HG03108 (cell line): ENCODE measurements at regions not wholly inside any gene's neighbourhood (a gene's known extent, or its start where the extent isn't known, plus 50 kb on each side); places are given as distances from the start of the nearest gene placed in this dataset.
"Not testable (repeated sequence)": the region's sequence is repeated elsewhere in the genome, so short reads cannot be mapped to it uniquely, and the experiment has no call there.

Experiments used
- ATAC-seq: cut with Tn5 transposase; IDR thresholded peaks from one replicate; pipeline ENCODE4 v1.9.1; 2021; ENCODE audit warnings: moderate library complexity; ENCODE audit not compliant: unreplicated experiment

- no peak for ATAC-seq
These were observed 174.3 kb upstream of the KRR1 start for GRCh38 chr12:75685617-75686225.

GRCh38 chr12:75684678-75685616 is 173.5 kb upstream of the KRR1 start:
- ATAC-seq = no peak

DNA sequence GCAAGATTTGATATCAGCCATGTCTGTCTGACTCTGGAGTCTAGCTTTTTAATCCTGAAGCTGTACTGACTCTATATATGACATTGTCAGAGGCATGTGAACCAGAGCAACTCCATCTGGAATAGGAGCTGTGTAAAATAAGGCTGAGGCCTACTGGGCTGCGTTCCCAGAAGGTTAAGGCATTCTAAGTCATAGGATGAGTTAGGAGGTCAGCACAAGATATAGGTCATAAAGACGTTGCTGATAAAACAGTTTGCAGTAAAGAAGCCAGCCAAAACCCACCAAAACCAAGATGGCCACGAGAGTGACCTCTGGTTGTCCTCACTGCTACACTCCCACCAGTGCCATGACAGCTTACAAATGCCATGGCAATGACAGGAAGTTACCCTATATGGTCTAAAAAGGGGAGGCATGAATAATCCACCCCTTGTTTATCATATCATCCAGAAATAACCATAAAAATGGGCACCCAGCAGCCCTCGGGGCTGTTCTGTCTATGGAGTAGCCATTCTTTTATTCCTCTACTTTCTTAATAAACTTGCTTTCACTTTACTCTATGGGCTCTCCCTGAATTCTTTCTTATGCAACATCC is 172.7 kb upstream of the KRR1 start:
- ATAC-seq = not testable (repeated sequence)

DNA sequence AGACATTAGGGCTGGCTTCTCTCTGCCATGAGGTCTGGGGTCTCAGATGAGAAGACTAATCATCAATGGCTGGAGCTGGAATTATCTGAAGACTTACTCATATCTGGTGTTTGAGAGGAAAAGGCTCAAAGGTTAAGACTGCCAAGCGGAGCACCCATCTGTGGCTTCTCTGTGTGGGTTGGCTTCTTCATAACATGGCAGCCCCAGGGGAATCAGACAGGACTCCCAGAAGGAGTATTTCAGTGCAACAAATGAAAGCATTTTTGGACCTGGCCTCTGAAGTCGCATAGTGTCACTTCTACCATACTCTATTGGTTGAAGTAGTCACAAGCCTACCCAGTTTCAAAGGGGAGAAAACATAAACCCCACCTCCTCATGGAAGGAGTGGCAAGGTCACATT is 171.8 kb upstream of the KRR1 start:
- no peak for ATAC-seq

GRCh38 chr12:75677522-75677921 is 166.1 kb upstream of the KRR1 start:
- no peak for ATAC-seq

- ATAC-seq = no peak
These were observed 163.0 kb upstream of the KRR1 start for GRCh38 chr12:75674393-75674792.

DNA sequence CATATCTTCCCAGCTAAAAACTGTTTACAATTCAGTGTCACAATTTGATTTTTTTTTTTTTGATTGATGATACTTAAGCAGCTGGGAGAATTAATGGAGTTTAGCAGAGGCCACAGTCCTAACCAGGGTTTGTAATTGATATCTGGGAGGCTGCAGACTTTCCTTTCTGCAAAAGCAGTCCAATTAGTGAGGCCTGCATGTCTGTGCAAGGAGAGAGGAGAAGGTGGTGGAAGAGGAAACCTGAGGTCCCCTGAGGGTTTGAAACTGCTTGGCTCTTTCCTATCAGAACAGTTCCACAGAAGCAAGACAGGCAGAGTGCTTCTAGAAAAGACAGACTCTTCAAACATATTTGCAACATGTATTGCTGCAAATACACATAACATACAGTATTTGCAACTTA is 160.8 kb upstream of the KRR1 start:
- no peak for ATAC-seq

DNA sequence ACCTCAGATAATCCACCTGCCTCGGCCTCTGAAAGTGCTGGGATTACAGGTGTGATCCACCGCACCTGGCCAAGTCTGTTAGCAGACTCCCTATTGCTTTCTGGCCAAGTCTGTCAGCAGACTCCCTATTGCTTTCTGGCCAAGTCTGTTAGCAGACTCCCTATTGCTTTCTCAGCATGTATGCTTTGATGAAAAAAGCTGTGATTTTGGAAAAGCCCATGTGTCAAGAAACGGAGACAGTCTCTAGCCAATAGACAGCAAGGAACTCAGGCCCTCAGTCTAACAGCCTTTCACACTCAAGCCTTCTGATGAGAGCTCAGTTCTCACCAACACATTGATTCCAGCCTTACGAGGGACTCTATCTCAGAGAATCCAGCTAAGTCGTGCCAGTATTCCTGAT is 158.8 kb upstream of the KRR1 start:
- ATAC-seq = no peak

- ATAC-seq = no peak
These were observed 155.5 kb upstream of the KRR1 start for GRCh38 chr12:75666939-75667334.

DNA sequence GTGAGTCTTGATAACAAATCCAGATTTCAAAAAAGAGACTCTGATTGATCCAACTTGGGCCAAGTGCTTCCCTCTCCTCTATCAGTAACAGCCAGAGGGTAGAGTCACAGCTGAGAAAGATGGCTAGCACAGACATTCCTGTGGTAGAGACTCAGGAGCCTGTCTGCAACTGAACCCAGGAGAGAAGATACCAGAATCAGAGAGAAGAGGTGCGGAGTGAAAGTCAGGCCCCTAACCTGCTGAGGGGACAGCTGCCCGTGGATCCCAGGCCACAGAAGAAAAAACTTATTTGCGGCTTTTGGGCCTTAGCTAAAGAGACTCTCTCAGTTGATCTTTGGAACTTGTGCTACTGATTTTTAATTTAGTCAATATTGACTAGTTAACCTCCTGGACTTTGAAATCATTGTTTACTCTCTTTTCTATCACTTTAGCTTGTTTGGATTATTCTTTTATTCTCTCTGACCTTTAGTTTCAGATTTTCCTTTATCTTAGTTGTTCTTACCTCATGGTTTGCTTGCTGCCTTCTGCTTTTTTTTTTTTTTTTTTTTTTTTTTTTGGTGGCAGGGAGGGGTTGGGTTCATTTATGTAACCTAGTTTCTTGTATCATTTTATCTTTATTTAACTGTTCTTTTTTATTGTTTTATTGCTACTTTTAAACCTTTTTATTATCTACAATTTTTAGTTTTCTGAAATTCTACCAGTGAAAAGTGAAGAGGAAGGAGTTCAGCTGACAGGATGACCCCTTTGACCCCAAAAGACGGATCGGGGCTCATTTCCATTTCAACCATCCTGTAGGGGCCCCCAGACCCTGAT is 154.9 kb upstream of the KRR1 start:
- ATAC-seq = no peak

DNA sequence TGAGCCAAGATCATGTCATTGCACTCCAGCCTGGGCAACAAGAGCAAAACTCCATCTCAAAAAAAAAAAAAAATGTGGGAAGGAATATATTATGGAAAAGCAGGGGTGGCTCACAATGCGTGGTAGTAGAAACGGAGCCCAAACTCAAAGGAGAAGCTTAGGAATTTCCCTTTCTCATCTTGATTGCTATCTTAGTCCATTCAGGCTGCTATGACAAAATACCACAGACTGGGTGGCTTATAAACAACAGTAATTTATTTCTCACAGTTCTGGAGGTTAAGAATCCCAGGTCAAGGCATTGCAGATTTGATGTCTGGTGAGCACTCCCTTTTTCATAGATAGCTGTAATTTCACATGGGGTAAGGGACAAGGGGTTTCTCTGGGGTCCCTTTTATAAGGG is 153.8 kb upstream of the KRR1 start:
- no peak for ATAC-seq

DNA sequence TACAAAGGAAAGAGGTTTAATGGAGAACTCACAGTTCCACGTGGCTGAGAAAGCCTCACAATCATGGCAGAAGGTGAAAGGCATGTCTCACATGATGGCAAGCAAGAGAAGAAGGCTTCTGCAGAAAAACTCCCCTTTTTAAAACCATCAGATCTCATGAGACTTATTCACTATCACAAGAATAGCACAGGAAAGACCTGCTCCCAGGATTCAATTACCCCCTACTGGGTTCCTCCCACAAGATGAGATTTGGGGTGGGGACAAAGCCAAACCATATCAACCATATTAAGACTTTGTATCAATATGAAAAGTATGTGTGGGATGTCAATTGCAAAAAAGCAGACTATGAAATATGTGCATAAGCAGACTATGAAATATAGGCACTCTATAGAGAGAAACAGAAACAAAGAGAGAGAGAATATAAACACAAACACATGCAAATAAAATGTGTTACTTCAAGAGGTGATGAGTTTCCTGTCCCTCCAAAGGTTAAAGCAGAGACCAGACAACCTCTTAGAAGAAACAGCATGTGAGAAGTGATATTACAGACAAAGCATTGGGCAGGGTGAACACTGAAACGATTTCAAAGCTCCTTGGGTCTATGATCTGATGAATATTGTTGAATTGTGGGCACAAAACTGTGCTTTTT is 151.2 kb upstream of the KRR1 start:
- ATAC-seq = no peak

- no peak for ATAC-seq
These were observed 150.5 kb upstream of the KRR1 start for GRCh38 chr12:75661908-75662307.

DNA sequence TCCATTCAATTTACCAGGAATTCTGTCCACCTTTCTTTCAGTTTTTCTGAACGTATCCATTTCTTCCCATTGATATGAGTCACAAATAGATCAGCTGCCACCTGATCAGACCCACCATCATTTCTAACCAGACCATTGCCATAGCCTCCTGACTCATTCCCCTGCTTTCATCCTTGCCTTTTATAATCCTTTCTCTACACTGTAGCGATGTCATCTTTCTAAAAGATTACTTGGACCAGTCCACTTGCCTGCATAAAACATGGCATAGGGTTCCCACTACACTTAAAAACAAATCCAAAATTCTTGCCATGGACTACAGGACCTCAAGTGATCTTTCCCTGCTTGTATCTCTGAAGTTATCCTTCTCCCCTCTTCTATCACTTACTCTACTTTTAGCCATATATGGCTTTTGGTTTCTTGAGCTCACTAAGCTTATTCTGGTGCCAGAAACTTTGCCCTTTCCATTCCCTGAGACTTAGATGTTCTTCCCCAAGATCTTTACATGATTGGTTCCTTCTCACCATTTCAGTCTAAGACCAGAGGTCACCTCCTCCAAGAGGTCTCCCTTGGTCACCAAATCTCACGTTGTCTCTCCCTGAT is 149.5 kb upstream of the KRR1 start:
- no peak for ATAC-seq

GRCh38 chr12:75660107-75660530 is 148.7 kb upstream of the KRR1 start:
- ATAC-seq = no peak

DNA sequence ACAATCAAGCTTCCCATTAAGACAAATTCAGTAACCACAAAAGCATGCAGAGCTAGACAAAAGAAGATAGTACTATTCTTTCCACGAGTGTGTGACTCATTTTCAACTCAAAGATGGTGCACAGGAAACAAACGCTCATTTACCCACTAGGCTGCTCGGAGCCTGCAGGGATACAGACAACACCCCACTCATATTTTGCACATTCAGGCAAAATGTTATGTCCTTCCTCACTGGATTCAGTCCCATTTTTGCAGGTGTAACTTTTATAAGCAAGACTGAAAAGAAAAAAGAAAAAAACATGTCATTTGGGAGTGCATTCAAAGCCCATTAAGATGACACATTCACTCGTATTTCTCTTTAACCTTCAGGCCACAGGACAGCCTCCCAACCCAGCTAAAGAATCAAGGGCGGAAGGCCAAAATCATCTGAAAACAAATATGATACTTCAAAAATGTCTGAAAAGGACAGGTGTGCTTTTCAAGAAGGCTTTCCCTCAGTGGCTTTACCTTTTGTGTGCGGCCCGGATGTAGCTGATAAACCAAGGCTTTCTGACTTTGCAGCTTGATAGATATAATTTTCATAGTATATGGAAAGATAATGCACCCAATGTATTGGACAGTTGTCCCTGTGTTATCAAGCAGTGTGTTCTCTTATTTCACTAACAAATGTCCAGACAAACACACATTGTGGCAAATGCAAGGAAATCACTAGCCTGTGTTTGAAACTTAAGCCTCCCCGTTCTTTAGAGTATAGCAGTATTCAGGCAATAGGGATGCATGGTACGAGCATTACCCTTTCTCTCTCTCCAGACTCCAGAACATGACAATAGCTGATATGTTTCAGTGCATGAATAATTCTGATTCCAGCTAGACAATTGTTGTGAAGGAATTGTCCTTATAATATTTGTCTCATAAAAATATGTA is 147.8 kb upstream of the KRR1 start:
- no peak for ATAC-seq

DNA sequence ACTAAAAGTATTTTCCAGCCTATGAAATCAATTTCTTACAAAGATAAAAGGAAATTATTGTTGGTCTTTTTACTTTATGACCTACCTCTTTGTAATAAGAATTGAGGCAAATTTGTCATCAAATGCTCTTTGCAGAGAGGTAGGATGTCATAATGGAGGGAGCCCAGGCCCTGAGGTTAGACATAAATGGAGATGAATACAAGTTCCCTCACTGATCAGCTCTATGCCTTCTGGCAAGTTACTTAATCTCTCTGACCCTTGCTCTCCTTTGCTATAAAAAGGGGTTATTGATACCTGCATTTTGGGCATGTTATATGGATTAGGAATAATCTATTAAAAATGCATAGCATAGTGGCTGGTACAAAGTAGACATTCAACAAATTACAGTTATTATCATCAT is 146.9 kb upstream of the KRR1 start:
- ATAC-seq = no peak

DNA sequence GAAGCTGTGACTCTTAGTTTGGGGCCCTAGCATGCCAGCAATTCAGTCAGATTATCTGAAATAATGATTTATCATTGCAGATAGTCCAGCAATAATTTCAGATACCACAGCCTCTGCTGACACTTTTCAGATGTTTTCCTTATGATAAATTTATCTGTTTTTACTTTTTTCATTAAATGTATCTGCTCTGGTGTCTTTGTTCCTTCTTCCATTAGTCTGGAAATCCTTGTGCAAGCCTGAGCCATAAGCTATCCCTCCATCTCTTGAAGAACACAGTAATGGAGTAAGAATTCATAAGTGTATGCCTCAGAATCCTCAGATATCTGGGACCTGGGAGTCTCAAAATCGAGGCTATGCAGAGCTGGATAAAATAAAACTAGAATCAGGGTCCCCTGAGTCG is 146.4 kb upstream of the KRR1 start:
- ATAC-seq = no peak

- not testable (repeated sequence) for ATAC-seq
These were observed 145.9 kb upstream of the KRR1 start for GRCh38 chr12:75657354-75657753.
